Body of pancreas (tissue), 4 donors: ENCODE measurements at regions not wholly inside any gene's neighbourhood (a gene's known extent, or its start where the extent isn't known, plus 50 kb on each side); places are given as distances from the start of the nearest gene placed in this dataset.

Experiments used
- ATAC-seq: fragments of 150-250 bp; one replicate; pipeline ENCODE4 v1.9.1; 2016
- DNase-seq, 4 donors: peaks; one replicate each; pipeline ENCODE4 v3.0.0-alpha.2; 2019
- H3K27ac ChIP-seq, 4 donors: fragments of 200-600 bp; sonication (generic); 1 replicate in 3 of 4; 2 replicates in 1 of 4; pipeline versions ENCODE4 v1.5.1 to v1.6.1; 2016 to 2019; ENCODE audit warnings: mild to moderate bottlenecking in 1 of 4, mixed read lengths in 1 of 4, moderate library complexity in 1 of 4
- H3K27me3 ChIP-seq, 2 donors: fragments of 200-600 bp; sonication (generic); one replicate each; pipeline ENCODE4 v1.6.0; 2016; ENCODE audit warnings: mild to moderate bottlenecking in 1 of 2
- H3K36me3 ChIP-seq, 2 donors: fragments of 200-600 bp; sonication (generic); replicated peaks in 1 of 2; 2 replicates each; pipeline ENCODE4 v1.5.1; 2016; ENCODE audit warnings: low read depth in 2 of 2; ENCODE audit not compliant: insufficient read depth in 1 of 2
- H3K4me1 ChIP-seq: fragments of 200-600 bp; sonication (generic); one replicate; pipeline ENCODE4 v1.6.0; 2016
- H3K4me3 ChIP-seq, 2 donors: fragments of 200-600 bp; sonication (generic); 1 replicate in 1 of 2; 2 replicates in 1 of 2; pipeline ENCODE4 v1.5.1; 2016 to 2019
- H3K9me3 ChIP-seq, 3 donors: fragments of 200-600 bp; sonication (generic); 1 replicate in 2 of 3; 2 replicates in 1 of 3; pipeline ENCODE4 v1.5.1; 2016
- CTCF ChIP-seq, 7 experiments: fragments of 450-650 bp in 4 of 7; fragments of 200-600 bp in 3 of 7; sonication (generic) in 3 of 7; IDR thresholded peaks; one replicate each; pipeline ENCODE4 v1.5.1; 2016 to 2019; ENCODE audit warnings: antibody characterized with exemption in 7 of 7
- POLR2A ChIP-seq, 3 donors: fragments of 450-650 bp; IDR thresholded peaks; one replicate each; pipeline ENCODE4 v1.6.1; 2016; ENCODE audit warnings: antibody characterized with exemption in 3 of 3, mild to moderate bottlenecking in 2 of 3
- WGBS, 2 donors: methylation state at CpG; one replicate each; pipeline ENCODE4 v1.1.5; 2017; 5-methylcytosine and 5-hydroxymethylcytosine counted together
- intact Hi-C: fragments of 100-400 bp; cut with DNase I; formaldehyde crosslinking; loops from one replicate; pipeline ENCODE4 v1.15.1; 2023

DNA sequence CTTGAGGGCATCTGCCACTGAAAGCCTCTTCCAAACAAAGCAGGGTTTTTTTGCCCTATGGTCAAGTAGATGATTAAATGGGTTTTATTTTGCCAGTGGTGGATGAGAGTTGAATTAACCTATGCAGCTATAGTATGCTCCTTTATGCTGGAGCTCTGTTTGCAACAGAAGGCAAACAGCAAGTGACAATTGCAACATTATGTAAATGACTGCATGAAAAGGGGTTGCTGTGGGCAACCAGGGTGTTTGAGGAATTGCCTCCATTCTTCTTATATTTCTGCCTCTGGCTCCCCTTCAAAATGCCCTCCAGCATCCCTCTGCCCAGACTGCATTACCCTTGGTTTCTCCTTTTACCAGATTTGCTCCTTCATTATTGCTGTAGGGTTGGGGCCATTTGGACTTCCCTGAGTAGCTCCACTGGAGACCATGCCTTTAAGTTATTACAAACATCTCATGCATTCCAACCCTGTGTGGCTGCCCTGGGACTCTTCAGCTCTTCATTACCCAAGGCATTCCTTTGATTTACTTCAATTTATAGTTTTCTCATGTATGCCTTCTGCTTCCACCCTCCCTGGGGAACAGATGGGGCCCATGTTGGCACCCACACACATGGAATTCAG lies 398.4 kb downstream of the PRDM2 start:
- no peak for DNase-seq
- Histone ChIP-seq H3K9me3 (no peaks in the 10 kb centered on the region), H3K27ac (no peak overlapping the region), H3K27me3 (no peaks in the 10 kb centered on the region), H3K36me3 (no peaks in the 10 kb centered on the region), H3K4me3 (no peak overlapping the region), H3K4me1 (no peaks in the 10 kb centered on the region)
- no peak for TF ChIP-seq POLR2A (IDR thresholded peaks at IDR 0.05)
- TF ChIP-seq CTCF (IDR thresholded peaks at IDR 0.05) = no peak
- no peak for ATAC-seq
- intact Hi-C loops = no loop called here

- H3K27me3 ChIP-seq = no peaks in the 10 kb centered on the region
- WGBS, 2 donors = 92 to 100% methylated on average over 1 of the region's 1 CpG
- H3K4me3 ChIP-seq = no peak overlapping the region
- TF ChIP-seq CTCF (IDR thresholded peaks at IDR 0.05) (no peak), POLR2A (IDR thresholded peaks at IDR 0.05) (no peak)
- intact Hi-C loops = no loop called here
- no peak overlapping the region for H3K27ac ChIP-seq
- no peak for ATAC-seq
- no peak for DNase-seq
- no peaks in the 10 kb centered on the region for H3K4me1 ChIP-seq
- no peaks in the 10 kb centered on the region for H3K9me3 ChIP-seq
- H3K36me3 ChIP-seq = no peaks in the 10 kb centered on the region
These were observed 400.5 kb downstream of the PRDM2 start for GRCh38 chr1:14100444-14100843.

DNA sequence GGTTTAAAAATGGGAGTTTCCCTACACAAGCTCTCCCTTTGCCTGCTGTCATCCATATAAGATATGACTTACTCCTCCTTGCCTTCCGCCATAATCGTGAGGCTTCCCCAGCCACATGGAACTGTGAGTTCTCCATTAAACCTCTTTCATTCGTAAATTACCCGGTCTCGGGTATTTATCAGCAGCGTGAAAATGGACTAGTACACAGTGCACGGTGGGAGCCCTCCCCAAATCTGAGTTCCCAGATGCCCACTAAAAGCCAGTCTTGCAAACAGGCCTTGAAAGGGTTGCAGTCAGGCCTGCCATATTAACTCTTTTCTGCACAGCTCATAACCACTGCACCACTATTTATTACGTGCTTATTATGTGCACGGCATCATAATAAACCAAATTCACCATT lies 400.9 kb downstream of the PRDM2 start:
- TF ChIP-seq CTCF (IDR thresholded peaks at IDR 0.05) = no peak
- TF ChIP-seq POLR2A (IDR thresholded peaks at IDR 0.05) = no peak
- no peaks in the 10 kb centered on the region for H3K9me3 ChIP-seq
- no peaks in the 10 kb centered on the region for H3K36me3 ChIP-seq
- intact Hi-C loops = no loop called here
- DNase-seq (no peak), ATAC-seq (no peak)
- no peaks in the 10 kb centered on the region for H3K4me1 ChIP-seq
- 88 to 91% methylated on average over 9 of the region's 9 CpGs for WGBS, 2 donors
- no peak overlapping the region for H3K27ac ChIP-seq
- no peaks in the 10 kb centered on the region for H3K27me3 ChIP-seq
- H3K4me3 ChIP-seq = no peak overlapping the region

- Histone ChIP-seq H3K27me3 (no peaks in the 10 kb centered on the region), H3K4me3 (no peak overlapping the region), H3K9me3 (no peaks in the 10 kb centered on the region), H3K36me3 (no peaks in the 10 kb centered on the region), H3K4me1 (no peaks in the 10 kb centered on the region), H3K27ac (no peak overlapping the region)
- no peak for DNase-seq
- intact Hi-C loops = no loop called here
- 85 to 98% methylated on average over 9 of the region's 9 CpGs for WGBS, 2 donors
- no peak for ATAC-seq
- TF ChIP-seq POLR2A (IDR thresholded peaks at IDR 0.05) = no peak
- no peak for TF ChIP-seq CTCF (IDR thresholded peaks at IDR 0.05)
These were observed 402.2 kb downstream of the PRDM2 start for GRCh38 chr1:14102180-14102579.

DNA sequence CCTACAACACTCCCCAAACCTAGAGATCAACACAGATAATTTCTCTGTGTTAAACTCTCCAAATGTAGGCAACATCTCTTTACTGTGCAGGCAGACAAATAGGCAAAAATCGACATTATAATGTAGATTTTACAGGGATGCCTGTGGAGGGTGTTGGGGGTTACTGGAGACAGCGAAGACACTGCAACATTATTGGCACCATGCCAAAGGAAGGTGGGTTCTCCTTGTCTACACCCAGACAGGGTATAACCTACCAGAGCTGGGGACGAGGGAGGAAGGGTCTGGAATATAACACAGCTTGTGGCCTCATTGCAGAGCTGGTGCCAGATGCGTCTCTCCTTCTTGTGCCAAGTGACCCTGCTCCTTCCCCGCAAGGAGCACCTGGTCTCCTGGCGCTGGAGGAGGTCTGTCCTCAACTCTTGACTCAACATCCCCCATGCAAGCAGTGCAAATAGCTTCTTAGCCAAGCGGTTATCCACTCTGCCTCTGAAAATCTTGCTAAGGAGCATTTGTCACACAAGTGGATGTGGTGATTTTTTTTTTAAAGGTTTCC lies 404.0 kb downstream of the PRDM2 start:
- intact Hi-C loops = no loop called here
- no peak for TF ChIP-seq CTCF (IDR thresholded peaks at IDR 0.05)
- TF ChIP-seq POLR2A (IDR thresholded peaks at IDR 0.05) = no peak
- Histone ChIP-seq H3K4me1 (peaks cover 17% of the 10 kb centered on the region), H3K9me3 (no peaks in the 10 kb centered on the region), H3K36me3 (no peaks in the 10 kb centered on the region), H3K27ac (no peak overlapping the region), H3K4me3 (no peak overlapping the region), H3K27me3 (no peaks in the 10 kb centered on the region)
- no peak for DNase-seq
- no peak for ATAC-seq
- 78 to 92% methylated on average over 7 of the region's 7 CpGs for WGBS, 2 donors
